Fibroblast of mammary gland (primary cell): ENCODE measurements at regions not wholly inside any gene's neighbourhood (a gene's known extent, or its start where the extent isn't known, plus 50 kb on each side); places are given as distances from the start of the nearest gene placed in this dataset.

Source experiments
- DNase-seq: peaks from one replicate; pipeline ENCODE4 v3.0.0-alpha.2; 2010; ENCODE audit warnings: low read depth
- H3K4me3 ChIP-seq: 2 replicates; pipeline ENCODE4 v1.5.1; 2011; ENCODE audit warnings: low read depth, mild to moderate bottlenecking, low read length, moderate library complexity; ENCODE audit not compliant: control insufficient read depth
- TF ChIP-seq, protein P1 (sequence below): conservative IDR thresholded peaks from 2 replicates; pipeline ENCODE4 v1.5.1; 2011; ENCODE audit warnings: low read depth, low read length, inconsistent platforms; ENCODE audit not compliant: control insufficient read depth, insufficient read depth

DNA sequence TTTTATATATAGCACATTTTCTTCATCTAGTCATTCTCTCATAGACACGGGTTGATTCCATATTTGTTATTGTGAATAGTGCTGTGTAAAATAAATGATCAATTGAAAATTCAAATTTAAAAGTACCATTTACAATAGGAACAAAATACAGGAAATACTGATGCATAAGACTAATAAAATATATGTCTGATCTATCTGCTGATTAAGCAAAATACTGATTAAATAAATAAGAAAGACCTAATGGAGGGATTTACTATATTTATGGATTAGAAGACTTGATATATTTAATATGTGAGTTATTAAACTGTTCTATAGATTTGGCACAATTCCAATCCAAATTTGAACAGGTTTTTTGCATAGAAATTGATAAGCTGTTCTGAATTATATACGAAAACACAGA, 1044.8 kb upstream of the ADGRL2 start:
- TF ChIP-seq, protein P1, sequence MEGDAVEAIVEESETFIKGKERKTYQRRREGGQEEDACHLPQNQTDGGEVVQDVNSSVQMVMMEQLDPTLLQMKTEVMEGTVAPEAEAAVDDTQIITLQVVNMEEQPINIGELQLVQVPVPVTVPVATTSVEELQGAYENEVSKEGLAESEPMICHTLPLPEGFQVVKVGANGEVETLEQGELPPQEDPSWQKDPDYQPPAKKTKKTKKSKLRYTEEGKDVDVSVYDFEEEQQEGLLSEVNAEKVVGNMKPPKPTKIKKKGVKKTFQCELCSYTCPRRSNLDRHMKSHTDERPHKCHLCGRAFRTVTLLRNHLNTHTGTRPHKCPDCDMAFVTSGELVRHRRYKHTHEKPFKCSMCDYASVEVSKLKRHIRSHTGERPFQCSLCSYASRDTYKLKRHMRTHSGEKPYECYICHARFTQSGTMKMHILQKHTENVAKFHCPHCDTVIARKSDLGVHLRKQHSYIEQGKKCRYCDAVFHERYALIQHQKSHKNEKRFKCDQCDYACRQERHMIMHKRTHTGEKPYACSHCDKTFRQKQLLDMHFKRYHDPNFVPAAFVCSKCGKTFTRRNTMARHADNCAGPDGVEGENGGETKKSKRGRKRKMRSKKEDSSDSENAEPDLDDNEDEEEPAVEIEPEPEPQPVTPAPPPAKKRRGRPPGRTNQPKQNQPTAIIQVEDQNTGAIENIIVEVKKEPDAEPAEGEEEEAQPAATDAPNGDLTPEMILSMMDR, result no peak
- no peak for DNase-seq
- no peak overlapping the region for H3K4me3 ChIP-seq

DNA sequence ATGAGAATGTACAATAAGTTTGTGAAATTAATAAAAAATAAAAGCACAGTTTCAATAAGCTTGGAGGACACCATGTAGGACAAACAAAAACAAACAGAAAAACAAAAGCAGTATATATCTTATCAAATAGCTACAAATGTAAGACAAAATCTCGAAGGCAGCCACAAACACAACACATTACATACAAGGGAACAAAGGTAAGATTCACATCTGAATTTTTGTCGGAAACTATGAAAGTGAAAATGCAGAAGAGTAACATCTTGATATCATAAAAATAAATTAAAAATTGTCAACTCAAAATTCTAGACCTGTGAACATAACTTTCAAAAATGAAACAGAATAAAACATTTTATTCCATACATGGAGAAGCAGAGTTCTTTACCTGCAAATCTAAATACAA, 1049.5 kb upstream of the ADGRL2 start:
- H3K4me3 ChIP-seq, result no peak overlapping the region
- DNase-seq, result no peak
- TF ChIP-seq, protein P1, result no peak

DNA sequence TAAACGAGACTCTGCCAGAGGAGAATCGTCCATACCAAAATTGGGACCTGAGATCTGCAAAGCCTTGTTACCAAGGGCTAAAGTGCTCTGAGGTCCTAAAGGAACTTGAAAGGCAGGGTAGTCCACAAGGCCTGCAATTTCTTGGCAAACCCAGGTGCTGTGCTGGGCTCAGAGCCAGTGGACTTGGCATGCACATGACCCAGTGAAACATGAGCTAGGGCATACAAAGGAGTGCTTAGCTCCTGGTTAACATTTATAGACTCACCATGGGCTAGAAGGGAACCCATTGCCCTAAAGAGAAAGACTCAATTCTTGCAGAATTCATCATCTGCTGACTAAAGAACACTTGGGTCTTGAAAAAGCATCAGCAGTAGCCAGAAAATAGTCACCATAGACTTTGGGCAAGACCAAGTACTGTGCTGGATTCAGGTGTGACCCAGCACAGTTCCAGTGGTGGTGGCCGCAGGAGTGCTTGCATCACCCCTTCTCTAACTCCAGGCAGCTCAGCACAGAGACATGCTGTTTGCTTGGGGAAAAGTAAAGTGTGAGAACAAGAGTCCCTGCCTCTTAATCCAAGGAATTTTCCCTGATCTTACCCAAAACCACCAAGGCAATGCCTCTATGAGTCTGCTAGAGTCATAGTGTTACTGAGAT, 1069.4 kb upstream of the ADGRL2 start:
- TF ChIP-seq, protein P1, result no peak
- DNase-seq, result no peak
- H3K4me3 ChIP-seq, result no peak overlapping the region

DNA sequence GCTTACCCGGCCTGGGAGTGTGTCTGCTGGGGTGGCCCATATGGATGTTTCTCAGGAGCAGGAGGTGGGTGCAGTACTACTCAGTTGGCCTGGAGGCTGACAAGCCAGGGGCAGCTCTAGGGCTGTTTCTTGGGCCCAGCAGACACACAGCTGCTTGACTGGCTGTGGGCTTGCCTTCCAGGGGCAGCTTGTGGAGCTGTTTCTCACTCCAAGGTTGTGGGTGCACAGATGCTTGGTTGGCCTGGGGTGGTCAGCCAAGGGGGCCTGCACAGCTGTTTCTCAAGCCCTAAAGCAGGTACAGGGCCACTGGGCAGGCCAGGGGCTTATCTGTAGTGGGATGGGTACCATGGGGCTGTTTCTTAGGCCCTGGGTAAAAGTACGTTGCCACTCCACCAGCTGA, 1078.1 kb upstream of the ADGRL2 start:
- no peak for DNase-seq
- TF ChIP-seq, protein P1, result no peak
- H3K4me3 ChIP-seq, result no peak overlapping the region

DNA sequence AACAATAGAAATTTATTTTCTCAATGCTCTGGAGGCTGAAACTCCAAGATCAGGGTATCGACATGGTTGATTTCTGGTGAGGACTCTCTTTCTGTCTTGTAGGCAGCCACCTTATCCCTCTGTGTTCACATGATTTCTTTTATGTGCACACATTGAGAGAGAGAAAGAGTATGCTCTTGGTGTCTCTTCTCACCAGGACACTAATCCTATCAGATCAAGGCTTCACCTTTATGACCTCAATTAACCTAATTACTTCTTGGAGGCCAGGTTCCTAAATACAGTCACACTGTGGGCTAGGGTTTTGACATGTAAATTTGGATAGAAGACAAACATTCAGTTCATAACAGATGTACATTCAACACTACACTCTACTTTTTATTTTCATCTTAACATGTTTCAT, 1094.2 kb upstream of the ADGRL2 start:
- TF ChIP-seq, protein P1, result no peak
- no peak for DNase-seq
- no peak overlapping the region for H3K4me3 ChIP-seq

DNA sequence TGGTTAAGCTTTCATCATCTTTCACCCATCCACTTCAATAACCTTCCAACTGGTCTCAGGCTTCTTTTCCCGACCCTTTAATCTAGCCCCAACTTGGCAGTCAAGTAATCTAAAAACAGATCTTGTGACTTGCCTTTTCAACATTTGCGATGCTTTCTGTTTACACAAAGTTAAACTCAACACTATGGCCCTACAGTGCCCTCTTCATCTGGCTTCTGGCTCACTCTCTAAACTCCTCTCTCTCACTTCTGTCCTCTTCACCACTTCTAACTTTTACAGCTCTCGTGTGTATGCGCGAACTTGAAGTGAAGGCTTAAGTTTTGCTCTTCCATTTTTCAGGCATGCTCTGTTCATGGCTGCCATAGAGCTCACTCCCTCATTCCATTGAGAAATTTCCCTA, 1122.3 kb upstream of the ADGRL2 start:
- TF ChIP-seq, protein P1, result no peak
- no peak overlapping the region for H3K4me3 ChIP-seq
- no peak for DNase-seq

DNA sequence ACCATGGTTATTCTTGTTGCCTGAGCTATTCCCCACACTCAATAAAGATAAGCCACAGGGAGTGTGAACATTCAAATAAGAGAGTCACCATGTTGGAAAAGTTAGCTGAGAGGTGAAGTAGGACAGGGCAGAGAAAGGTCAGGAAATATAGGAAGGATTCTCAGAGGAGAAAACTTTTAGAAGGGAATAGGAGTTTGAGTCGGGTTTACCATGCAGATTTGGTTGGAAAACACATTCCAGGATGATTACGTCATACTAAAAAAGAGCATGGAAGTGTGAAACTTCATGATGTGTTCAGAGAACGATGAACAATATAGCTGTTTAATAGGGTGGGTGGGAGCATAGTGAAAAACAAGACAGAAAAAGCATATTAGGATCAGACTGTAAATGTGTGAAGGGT, 1125.3 kb upstream of the ADGRL2 start:
- TF ChIP-seq, protein P1, result no peak
- DNase-seq, result peak; percentile 18
- H3K4me3 ChIP-seq, result no peak overlapping the region
